GM21576 (cell line): ENCODE measurements at regions not wholly inside any gene's neighbourhood (a gene's known extent, or its start where the extent isn't known, plus 50 kb on each side); places are given as distances from the start of the nearest gene placed in this dataset.

Experiments used
- ATAC-seq: cut with Tn5 transposase; IDR thresholded peaks from one replicate; pipeline ENCODE4 v1.9.1; 2021; ENCODE audit warnings: mild to moderate bottlenecking, moderate library complexity; ENCODE audit not compliant: unreplicated experiment

DNA sequence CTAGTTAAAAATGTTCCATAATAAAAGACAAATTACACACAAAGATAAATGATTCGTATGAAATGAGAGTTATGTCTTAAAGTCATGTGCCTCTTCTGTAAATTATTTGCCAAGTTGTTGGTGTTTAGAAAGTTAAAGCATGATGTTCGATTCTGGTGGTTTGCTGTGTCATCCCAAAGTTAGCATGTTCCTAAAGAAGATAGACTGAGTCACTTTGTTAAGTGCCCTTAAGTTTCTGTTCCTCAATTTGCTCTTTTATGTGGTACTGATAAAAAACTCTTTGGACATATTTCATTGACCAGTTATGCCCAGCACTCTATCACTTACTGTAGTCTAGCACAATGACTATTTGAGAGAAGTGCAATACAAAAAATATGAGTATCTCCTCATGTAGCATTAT lies 366.9 kb upstream of the ZNF608 start:
- ATAC-seq = no peak

DNA sequence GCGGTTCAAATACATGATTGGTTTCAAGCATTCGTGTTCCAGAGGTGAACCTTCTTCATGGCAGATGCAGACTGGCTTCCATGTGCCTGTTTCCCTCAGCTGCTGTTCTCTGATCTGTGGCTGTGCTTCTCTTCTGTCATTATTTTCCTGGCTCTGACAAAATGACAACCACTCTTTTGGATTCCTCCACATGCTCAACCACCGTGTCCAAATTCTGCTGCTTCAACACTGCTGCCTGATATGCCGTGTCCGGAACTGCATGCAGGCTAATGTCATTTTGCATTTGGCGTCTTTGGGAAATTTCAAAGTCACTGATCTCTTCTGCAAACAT lies 368.7 kb upstream of the ZNF608 start:
- ATAC-seq = no peak

DNA sequence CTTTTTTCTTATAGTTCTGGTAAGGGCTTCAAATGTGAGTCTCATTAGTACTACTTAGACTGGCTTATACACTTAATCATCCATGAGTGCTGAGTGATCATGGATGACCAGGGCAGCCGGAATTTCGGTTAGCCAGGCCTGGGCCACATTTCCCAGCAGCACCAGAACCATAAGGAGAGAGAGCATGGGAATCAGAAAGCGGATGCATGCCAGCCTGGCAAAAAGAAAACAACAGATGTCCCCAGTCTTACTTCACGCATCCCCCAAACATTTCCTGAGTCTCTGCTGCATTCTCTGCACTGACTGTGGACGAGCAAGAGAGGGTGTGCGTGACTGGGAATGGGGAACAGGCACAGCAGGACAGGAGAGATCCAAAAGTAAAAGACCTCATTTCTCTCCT lies 371.1 kb upstream of the ZNF608 start:
- no peak for ATAC-seq

DNA sequence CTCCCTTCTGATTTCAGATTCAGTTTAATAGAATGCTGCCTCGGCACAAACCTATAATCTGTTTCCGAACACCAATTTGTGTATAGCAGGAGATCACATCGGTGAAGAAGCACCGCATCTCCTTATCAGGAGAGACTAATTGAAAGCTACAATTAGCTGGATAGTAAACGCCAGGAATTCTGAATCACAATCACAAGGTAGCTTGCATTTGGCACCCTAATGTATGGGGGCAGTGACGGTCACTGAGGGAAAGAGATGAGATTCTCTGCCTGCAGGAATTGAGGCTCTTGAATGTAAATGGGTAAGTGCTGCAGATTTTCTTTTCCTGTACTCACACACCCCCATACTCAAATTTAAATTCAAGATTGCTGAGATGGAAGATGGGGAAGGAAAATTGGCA lies 373.6 kb upstream of the ZNF608 start:
- ATAC-seq = no peak

DNA sequence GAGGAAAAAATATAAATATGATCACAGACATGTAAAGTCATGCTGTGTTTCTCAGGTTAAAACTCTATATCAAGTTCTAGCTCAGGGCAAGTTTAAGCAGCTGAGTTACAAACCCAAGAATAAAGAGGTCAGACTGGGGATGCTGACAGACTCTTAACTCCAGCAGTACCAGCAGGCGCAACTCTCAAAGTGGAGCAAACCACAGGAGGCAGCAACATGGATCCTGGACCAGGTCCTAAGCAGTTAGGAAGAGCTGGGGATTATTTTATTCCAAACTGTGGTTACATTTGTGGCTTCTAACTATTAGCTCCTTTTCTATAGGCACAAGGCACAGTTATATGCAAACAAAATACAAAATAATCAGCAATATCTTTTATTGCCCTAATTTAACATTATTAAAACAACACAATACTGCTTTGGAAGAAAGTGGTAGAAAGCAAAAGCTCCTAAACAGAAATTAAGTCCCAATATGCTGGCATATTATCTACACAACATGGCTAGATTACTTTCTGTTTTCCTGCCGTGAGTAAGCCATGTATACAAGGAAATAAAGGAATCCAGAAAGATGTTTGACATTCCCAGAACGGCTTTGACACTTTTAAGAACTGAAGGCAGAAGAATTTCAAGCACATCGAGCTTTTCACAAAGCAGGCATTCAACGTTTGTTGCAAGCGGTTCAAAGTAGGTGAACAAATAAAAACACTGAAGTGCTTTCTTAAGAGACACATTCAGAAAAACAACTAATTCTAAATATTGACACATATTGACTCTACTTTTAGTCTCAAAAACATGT lies 378.8 kb upstream of the ZNF608 start:
- no peak for ATAC-seq

DNA sequence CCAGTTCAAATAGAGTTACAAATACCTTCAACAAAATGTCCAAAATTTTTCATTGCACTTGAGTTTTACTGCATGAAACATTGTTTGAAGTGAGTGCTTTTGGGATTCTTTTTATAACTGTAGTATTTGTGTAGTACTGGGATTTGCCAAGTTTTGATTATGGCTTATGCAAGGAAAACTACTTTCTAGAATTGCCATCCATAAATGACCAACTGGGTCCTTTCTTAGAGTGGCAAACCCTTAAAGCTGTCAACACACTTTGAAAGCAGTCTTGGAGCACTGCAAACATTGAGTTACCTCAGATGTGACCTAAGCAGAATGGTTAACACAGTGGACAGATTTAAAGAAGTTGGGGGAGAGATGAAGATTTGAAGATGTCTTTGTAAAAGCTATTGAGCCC lies 379.6 kb upstream of the ZNF608 start:
- ATAC-seq = no peak

DNA sequence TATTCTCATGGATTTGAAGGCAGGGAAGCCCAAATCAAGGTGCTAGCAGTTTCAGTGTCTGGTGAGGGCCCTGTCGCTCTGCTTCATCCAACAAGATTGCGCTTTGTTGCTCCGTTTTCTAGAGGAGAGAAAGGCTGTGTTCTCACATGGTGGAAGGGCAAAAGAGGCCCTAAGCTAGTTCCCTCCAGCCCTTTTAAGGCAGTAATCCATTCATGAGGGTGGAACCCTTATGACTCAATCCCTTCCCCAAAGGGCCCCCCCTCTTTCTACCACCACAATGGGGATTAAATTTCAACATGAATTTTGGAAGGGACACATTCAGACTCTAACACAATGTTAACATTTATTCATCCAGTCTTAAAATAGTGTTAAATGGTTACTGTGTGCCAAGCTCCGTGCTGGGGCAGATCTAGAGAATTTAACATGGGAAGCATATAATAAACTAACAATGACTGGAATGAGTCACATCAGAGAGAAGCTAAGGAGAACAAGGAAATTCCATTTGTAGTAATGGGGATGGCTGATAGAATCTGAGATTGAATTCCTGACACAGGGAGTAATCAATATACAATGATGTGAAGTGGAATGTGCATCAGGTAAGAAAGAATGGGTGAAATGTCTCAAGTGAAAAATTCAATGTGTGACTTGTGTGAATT lies 382.8 kb upstream of the ZNF608 start:
- no peak for ATAC-seq

DNA sequence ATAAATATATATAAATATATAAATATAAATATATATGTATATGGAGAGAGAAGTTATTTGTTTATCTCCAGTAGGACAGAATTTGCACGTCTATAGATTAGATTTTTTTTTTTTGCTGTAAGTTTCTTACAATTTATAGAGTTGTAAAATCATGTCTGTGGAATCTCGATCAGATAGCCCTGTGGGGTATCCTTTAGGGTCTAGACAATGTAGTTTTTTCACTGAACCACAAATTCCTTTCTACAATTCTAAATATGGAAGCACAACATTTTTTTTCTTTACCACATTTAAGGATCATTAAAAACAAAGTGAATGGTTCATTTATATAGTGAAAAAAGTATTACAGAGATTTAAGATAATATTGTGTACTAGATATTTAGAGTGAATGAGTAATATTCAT lies 384.2 kb upstream of the ZNF608 start:
- ATAC-seq = no peak

DNA sequence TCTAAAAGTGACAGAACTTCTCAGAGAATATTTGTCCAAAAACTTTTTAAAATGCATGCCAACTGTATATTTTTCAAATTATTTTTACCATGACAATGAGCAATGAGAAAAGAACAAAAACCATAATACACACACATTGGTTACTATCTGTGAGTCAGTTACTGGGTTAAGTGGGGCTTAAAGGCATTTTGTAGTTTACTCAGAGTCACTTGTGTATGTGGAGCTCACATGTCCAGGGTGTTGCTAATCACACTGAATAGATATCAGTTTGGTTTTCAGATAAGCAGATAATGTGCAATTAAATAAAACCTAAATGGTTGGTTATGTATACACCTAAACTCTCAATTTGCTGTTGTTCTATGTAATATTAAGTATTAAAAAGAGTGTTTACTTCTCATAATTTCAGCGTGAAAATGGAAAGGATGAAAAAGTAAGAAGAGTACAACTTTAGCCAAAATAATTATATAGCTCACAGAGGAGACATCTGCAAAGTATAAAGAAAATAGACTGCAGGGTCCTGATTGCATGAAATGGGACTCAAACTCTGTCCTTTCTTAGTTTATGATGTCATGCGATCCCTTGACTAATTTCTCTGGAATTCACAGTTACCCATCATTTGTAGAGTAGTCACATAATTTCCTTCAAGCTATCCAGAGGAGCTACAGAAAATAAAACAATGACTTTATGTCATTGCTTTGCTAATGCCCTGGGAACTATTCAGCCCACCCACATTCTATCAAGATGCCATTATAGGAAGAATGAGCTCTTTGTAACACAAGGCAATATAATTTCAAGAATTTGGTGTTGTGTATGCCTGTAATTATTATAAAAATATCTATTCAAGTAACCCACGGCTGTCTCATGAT lies 388.0 kb upstream of the ZNF608 start:
- no peak for ATAC-seq

DNA sequence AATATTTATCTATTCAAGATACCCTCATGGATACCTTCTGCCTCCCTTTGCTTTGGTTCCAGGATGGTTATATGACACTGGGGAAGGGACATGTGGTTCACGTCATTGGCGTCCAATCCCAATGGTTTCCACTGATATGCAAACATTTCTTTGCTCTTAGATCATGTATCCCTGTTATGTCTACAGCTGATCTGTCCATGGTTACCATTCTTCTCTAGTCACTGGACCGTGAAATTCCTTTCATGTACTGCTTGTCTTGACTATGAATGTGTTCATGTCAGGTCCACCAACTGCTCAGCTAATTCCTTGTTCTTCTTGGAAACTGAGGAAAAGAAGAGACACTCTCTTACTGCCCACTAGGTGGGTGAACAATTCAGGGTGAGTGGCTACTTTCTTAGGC lies 391.1 kb upstream of the ZNF608 start:
- ATAC-seq = no peak

DNA sequence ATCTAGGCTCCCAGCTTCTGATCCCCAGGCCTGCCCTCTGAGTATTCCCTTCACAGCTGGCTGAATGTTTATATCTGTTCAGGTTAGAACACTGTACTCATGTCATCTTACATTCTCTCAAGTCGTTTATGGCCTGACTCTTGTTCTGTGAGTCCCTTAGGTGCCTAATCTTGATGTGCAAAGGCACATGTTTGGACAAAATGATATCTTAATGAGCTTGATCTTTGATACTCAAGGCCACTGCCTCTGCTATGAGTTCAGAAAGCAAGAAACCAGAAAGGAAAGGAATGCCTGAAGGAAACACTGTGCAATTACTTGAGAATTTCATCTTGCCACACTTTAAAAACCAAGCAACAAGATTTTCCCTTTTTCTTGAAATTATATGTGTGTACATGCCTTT lies 391.8 kb upstream of the ZNF608 start:
- ATAC-seq = no peak

DNA sequence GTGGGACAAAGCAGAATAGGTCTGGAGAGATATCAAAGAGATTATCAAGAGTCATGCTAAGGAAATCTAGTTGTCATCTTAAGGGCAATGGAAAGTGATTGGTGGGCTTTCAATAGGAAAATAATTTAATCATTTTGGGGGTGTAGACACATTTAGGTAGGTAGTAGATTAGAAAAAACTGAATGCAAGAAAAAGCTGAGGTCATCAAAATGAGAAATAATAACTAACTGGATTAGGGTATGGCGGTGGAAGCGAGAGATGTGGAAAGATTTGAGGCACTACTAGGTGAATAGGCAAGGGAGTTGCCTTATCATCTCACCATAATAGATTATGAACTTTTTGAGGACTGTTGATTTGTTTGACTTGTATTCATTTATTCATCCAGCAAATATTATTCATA lies 393.2 kb upstream of the ZNF608 start:
- ATAC-seq = no peak

DNA sequence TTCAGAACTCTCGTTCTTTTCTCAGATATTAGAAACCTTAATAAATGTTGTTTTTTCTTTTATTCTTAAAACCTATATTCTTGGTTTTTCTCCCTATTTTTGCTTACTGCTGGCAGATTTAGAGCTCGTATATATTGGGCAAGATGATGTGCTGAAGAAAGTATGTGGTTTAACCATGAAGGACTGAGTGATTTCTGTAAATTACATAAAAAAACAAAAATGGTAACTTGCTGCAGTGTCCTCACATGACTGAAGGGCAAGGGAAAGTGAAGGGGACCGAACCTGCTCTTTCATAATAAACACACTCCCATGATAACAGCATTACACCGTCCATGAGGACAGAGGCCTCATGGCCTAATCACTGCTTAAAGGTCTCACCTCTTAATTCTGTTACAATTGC lies 393.8 kb upstream of the ZNF608 start:
- ATAC-seq = no peak

DNA sequence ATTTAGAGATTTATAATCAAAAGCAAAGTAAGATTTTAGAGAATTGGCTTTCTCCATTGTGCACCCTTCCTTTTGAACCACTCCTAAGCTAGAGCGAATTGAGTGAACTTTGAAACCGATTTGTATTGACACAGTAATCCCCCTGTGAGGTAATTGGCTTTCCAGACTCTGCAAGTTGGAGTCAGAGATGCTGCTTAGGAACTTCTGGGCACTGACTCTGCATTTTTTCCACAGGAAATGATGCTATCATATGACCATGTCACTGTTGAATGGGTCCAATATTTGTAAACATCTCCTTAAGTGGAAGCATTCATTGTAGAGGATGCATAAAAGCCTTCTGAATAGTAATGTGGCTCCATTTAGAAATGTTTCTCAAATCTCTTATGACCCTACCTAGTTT lies 394.4 kb upstream of the ZNF608 start:
- ATAC-seq = no peak

DNA sequence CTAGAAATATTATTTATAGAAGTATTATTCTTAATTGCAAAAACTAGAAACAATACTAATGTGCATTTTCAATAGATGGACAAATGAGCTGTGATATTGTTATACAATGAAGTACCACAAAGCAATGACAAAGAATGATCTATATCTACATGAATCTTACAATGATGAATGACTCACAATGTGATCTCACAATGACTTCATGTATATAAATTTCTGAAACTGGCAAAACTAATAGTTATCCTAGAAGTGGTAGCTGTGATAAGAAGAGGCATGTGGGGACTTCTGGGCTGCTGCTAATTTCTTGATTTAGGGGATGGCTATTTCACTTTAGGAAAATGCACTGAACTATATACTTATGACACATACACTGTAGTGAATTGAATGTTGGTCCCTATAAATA lies 396.0 kb upstream of the ZNF608 start:
- ATAC-seq = no peak

DNA sequence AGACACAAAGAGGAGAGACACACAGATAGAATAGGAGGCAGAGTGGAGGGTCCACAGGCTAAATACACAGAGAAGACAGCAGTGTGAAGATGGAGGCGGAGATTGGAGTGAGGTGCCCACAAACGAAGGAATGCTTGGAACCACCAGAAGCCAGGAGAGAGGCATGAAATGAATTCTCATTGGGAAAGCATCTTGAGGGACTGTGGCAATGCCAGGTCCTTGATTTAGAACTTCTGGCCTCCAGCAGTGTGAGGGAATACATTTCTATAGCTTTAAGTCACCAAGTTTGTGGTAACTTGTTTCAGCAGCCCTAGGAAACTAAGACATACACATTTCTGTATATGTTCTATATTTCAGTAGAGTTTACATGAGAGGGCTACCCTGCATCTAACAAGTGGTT lies 396.6 kb upstream of the ZNF608 start:
- ATAC-seq = no peak

DNA sequence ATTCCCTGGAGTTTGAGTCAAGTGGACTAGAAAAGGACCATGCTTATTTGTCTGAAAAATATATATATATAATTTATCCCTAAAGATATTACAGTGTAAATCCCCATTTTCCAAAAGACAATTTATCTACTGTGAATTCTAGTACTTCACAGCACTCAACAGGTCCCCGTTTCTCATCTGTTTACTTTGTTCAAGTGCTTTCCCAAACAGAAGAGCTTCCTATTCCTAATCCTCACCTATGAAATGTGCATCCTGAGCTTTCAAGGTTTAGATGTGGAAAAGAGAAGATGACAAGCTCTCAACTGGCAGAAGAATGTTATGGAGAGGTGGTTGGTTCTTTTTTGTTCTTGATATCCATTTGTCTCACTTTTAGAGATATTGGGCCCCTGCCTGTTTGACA lies 401.6 kb upstream of the ZNF608 start:
- ATAC-seq = no peak

DNA sequence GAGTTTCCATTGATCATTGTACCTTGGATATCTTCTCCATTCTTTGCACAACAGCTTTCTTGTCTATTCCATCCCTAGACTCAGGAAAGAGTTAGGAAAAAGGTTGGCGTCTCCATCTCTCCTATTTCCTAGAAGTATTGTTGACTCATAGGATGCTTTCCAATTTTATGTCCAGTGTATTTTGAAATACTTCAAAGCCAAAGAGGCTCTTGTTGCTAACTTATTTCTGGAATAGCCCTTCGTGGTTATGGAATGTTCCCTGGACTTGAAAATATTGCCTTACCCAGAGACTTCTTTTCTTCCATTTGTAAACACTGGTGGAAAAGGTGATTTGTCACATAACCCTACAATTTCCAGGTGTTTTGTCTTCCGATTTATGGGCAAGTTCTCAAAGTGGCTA lies 402.3 kb upstream of the ZNF608 start:
- no peak for ATAC-seq

DNA sequence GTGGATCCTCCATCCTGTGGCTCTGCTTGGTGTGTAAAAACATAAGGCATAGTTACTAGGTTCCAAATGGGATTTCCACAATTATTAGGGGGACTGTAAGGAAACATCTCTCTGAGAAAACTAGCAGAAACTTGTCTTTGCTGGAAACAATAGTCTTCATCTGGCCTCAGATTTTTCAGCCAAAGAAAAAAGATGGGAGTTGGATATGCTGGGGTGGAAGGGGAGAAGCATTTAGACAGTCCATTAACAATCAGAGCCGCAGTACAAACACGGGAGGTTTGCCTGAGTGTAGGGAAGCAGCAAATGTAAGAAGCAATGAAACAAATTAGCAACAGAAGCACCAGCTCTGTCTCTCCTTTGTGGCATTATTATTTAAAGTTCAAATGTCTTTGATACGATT lies 402.7 kb upstream of the ZNF608 start:
- ATAC-seq = no peak

DNA sequence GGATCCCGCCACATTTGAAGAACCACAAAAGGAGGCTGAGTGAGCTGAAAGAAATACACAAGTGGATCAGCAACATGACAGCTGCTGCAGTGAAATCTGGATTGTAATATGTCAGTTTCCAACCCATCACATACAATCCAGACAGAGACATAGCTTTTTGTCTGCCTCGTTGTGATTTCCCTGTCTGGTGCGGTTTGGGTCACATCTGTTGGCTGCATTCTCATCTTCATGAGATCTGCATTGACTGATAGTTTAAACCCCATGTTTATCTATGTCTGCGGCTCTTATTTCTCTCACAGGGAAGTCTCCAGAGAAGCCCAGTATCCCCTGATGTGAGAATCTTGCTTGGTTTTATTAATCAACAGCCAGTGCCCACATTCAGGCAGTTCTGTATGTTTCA lies 403.1 kb upstream of the ZNF608 start:
- no peak for ATAC-seq

DNA sequence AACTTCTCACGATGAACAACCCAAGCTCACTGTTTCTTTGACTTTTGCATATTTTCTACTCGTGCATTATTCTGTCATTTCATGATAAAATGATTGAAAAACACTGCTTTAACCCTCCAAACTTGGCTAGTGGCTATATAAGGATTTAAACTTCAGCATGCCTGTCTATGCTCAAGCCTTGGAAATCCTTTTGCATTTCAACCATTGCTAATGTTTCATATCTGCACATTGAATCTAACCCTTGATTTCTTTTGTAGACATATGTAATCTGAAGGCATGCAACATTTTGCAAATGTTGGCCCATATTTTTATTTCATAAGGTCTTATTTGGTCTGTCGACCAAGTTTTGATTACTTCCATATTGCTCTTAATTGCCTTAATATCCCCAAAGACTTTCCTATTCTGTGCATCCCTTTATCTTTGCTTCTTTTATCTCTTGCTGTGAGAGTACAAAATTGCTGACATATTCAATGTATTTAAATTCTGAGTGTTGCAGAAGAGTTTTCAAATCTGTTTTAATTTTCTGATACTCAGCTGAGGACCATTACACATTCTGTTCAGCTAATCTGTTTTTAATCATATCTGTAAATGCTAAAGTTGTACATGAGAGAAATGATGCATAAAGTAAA lies 403.7 kb upstream of the ZNF608 start:
- no peak for ATAC-seq
